CD4-positive, alpha-beta T cell treated with Interleukin-17A for 4 hours (primary cell): ENCODE measurements at regions not wholly inside any gene's neighbourhood (a gene's known extent, or its start where the extent isn't known, plus 50 kb on each side); places are given as distances from the start of the nearest gene placed in this dataset.
A peak's percentile ranks its signal among the peaks of the same experiment; 100 is the strongest.

Experiments used
- DNase-seq: peaks from one replicate; pipeline ENCODE4 v3.0.0-alpha.2; 2020; ENCODE audit warnings: mixed read lengths

DNA sequence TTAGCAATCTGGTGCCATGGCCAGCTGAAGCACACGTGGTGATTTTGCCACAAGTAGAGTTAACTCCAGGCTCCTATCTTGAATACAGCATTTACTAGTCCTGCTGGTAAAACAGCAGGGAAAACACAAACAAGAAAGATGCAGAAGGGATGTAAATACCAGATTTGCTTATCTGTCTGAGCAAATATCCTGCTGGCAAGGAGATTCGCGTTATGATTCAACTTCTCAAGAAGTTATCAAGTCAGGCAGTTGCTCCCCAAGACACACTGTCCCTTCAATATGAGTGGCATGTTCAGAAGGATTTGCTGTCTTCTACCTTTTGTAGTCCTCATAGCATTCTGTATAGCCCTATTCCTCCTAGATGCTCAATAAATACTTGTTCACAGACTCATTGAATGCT lies 171.2 kb upstream of the EGLN3 start:
- DNase-seq = no peak

GRCh38 chr14:34120185-34120977 lies 169.5 kb upstream of the EGLN3 start:
- DNase-seq = no peak

DNA sequence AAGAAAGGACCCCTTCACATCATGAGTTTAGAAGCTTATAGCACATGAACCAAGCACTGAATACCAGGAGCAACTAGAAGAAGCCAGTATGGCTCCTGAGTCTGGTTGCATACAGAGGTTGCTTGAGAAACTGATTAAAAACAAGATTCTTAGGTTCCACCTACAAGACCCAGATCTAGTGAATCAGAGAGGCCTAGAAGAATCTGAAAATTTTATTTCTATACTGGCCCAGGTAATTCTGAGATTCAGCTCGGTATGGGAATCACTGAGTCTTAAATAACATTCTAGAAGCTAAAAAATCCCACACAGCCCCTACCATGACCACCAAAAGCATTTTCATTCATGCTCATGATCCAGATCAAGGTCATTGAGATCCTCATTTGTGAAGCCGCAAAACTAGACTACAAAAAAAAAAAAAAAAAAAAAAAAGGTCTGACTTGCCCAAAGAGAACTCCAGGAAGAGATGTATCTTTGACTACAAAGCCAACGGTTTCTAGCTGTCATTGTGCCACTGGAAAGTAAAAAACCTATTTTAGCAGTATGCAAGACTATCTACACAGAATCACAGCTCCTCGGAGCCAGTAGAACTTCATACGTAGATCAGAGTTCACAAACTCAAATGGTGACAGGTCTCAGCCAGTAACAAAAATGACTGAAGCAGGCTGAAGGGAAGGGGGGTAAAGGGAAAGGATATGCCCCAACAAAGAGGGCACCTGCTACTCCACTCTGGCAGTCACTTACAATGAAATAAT lies 168.4 kb upstream of the EGLN3 start:
- no peak for DNase-seq

DNA sequence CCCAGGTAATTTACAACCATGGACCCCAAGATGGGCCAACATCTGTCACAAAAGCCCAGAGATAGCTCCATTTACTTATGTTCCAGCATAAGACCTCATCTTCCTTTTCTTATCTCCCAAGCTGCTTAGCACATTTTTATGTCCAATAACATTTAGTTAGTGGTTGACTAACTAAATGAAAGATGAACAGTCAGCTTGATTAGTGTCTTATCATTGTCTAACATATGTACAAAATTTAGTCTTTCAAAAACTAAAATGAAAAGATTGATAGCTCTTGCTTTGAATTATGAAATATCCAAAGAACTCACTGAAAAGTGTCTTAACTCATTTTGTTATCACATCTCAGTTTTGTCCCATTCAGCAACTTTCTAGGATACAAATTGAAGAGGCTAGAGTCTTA lies 163.1 kb upstream of the EGLN3 start:
- DNase-seq = no peak

- no peak for DNase-seq
Measured at GRCh38 chr14:34113005-34113511, 162.2 kb upstream of the EGLN3 start.

- no peak for DNase-seq
Measured at GRCh38 chr14:34111953-34112352, 161.1 kb upstream of the EGLN3 start.

DNA sequence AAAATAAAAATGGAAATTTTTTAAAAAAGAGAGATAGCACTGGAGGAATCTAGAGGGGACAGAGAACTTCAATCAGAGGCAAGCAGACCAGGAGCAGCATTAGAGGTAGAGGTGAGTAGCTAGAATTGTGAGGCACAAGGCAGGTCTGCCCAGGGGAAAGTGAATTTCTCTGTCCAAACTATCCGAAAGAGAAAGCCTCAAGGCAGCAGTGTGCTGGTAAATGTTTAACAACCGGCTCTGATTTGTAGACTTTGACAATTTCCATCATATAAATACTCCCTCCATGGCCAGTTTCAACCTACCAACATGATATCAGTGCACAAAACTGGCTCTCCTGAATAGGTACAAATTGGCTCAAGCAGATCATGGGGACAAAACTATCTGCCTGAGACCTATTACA lies 160.6 kb upstream of the EGLN3 start:
- no peak for DNase-seq

DNA sequence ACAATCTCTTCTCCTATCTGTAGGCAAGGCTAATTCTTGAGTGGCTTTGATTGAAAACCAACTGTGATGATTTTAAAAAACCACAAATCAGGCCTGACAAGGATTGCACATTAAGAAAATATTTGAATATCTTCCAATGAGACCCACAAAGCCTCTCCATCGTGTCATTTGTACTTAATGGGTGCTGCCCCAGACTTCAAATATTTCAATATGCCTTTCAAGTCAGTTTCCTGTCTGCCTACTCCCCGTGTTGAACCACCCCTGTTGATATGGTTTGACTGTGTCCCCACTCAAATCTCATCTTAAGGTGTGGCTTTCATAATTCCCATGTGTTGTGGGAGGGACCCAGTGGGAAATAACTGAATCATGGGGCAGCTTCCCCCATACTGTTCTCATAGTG lies 159.7 kb upstream of the EGLN3 start:
- DNase-seq = no peak

- DNase-seq = no peak
Measured at GRCh38 chr14:34107441-34107840, 156.6 kb upstream of the EGLN3 start.

DNA sequence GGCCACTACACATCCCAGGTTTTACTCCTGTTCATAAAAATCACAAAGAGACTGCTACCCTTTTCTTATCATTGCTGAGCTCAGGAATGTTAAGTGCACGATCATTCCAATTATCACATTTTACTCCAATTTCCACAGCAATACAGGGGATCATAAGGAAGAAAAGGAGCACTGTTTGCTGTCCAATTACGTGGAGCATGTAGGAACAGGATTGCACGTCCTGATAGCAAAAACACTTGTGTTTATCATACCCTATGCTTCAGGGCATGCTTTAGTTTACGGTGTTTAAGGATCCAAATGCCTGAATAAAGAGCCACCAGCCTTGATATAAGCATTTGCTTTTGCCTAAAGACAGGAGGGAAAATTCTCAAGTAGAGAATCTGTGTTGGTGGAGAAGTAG lies 155.4 kb upstream of the EGLN3 start:
- DNase-seq = no peak

- DNase-seq = no peak
Measured at GRCh38 chr14:34104489-34105397, 153.9 kb upstream of the EGLN3 start.

GRCh38 chr14:34103176-34103575 lies 152.3 kb upstream of the EGLN3 start:
- DNase-seq = no peak

- no peak for DNase-seq
Measured at GRCh38 chr14:34099635-34100034, 148.8 kb upstream of the EGLN3 start.

GRCh38 chr14:34098985-34099349 lies 148.1 kb upstream of the EGLN3 start:
- no peak for DNase-seq

GRCh38 chr14:34098045-34098984 lies 147.4 kb upstream of the EGLN3 start:
- peak; percentile 38 for DNase-seq

DNA sequence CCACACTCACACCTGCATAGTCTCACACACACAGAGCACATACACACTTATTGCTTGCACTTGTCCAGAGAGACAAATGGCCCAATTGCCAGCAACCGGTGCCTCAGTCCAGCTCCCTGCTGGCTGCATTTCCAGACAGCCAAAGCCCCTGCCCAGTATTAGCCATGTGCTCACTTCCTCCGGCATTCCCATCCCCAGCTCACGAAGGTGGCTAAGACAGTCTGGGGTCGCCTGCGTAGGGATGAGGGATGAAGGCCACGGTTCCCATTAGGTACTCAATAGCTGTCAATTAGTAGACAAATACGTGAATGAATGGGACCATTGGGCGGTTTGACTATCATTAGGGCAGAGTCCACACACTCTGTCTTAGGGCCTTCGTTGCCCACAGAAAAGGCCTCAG lies 146.8 kb upstream of the EGLN3 start:
- DNase-seq = no peak

DNA sequence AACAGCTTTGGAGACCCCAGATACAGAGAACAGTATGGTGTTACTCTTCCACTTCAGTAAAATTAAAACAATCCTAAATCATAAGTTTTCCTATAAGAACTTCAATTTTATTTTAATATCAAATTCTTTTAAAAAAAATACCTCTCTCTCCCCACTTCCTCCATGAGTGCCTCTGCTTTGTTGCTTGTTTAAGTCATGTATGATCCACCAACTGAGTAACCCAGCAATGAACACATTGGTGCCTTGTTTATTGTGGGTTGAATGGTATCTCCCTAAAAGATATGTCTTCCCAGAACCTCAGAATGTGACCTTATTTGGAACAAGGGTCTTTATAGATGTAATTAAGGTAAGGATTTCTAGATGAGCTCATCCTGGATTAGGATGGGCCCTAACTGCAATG lies 143.5 kb upstream of the EGLN3 start:
- no peak for DNase-seq

GRCh38 chr14:34093883-34094282 lies 143.0 kb upstream of the EGLN3 start:
- DNase-seq = no peak

- no peak for DNase-seq
Measured at GRCh38 chr14:34090451-34090850, 139.6 kb upstream of the EGLN3 start.

- no peak for DNase-seq
Measured at GRCh38 chr14:34088914-34089313, 138.0 kb upstream of the EGLN3 start.

DNA sequence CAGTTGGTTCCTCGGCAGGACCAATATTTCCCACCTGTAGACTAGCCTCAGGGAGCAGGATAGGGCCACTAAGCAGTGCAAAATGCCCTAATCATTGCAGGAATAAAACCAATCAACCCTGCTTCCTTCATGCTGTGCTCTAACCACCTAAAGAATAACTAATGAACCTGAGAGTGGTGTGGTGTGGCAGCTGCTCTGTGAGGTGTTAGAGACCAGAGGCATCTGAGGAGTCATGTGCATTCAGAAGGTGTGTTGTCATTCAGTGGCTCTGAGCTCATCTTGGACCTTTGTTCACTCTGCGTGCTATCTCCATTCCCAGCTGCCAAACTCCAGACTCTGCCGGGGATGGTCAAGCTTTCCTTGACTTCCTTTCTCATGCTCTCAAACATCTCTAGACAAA lies 136.7 kb upstream of the EGLN3 start:
- no peak for DNase-seq

- no peak for DNase-seq
Measured at GRCh38 chr14:34086223-34086757, 135.4 kb upstream of the EGLN3 start.
